BJ (cell line): ENCODE measurements at regions not wholly inside any gene's neighbourhood (a gene's known extent, or its start where the extent isn't known, plus 50 kb on each side); places are given as distances from the start of the nearest gene placed in this dataset.

ENCODE experiments used
- CTCF ChIA-PET: fragments of 350-600 bp; formaldehyde crosslinking; extraction: SDS; loops from one replicate; lab custom pipeline; 2021; ENCODE audit warnings: antibody characterized with exemption, inconsistent platforms; lab: Yijun Ruan, JAX
- POLR2A ChIA-PET: fragments of 300-600 bp; sonication (Branson Sonifier 250); formaldehyde crosslinking; extraction: SDS; loops from one replicate; lab custom pipeline; 2021; ENCODE audit warnings: antibody characterized with exemption; lab: Charles Lee
- DNase-seq: peaks from one replicate; pipeline ENCODE4 v3.0.0-alpha.2; 2011; ENCODE audit warnings: low read depth
- H3K27me3 ChIP-seq: 2 replicates; pipeline ENCODE4 v1.6.0; 2011; ENCODE audit warnings: low read length; ENCODE audit not compliant: control insufficient read depth, insufficient read depth
- H3K36me3 ChIP-seq: 2 replicates; pipeline ENCODE4 v1.5.1; 2011; ENCODE audit warnings: low read length; ENCODE audit not compliant: control insufficient read depth, insufficient read depth
- H3K4me3 ChIP-seq: 2 replicates; pipeline ENCODE4 v1.5.1; 2011; ENCODE audit warnings: low read depth, mild to moderate bottlenecking, control low read depth, low read length
- CTCF ChIP-seq: IDR thresholded peaks from 2 replicates; pipeline ENCODE4 v1.5.1; 2011; ENCODE audit warnings: low read depth, mild to moderate bottlenecking, control low read depth, inconsistent platforms, low read length, moderate library complexity; ENCODE audit not compliant: insufficient read depth

DNA sequence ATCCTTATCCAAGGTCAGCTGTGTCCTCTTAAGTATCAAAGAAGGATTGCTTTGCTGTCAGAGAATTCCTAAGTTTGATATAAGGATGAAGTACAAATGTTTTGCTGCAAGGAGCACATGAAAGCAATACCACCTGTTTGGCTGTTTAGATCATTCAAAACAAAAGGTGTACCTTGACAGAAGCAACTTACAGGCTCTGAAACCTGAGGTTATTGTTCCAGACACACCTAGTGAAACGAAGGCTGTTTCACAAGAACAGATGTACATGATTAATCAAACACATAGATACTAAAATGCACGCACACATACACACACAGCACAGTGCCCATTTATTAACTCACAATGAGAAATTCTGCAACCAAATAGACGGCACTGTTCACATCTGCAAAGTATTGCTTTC, 166.2 kb downstream of the RBM43 start:
- peaks cover under 1% of the 10 kb centered on the region; the same call in 1 of the 2 replicates for H3K27me3 ChIP-seq
- H3K36me3 ChIP-seq, result no peaks in the 10 kb centered on the region
- ChIA-PET CTCF (no interaction called here), POLR2A (no interaction called here)
- no peak for DNase-seq
- TF ChIP-seq CTCF, result no peak
- H3K4me3 ChIP-seq, result no peak overlapping the region

DNA sequence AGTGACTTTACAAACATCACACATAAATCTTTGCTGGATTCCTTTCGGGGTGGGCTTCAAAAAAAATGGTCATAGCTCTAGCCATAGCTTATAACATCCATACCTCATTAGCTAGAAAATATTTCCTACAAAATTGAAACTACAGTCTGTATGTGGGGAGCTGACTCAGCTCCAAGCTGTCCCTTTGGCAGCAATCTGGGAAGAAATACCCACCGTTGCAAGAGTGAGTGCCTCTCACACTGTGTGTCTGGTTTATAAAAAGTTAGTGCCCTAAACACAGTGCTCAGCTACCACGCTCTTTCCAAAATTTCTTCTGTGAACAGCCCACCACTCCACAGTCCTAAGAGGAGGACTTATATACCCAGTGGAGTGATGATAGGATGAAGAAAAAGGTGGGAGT, 170.1 kb downstream of the RBM43 start:
- ChIA-PET CTCF (no interaction called here), POLR2A (no interaction called here)

GRCh38 chr2:151087377-151087776, 174.3 kb downstream of the RBM43 start:
- no peak overlapping the region for H3K4me3 ChIP-seq
- CTCF ChIA-PET, result interaction anchor here (1.3 kb wide), 1 partner anchor 13 kb away, joined by 3 read pairs; no protein-coding TSS in a partner anchor
- H3K36me3 ChIP-seq, result no peaks in the 10 kb centered on the region
- TF ChIP-seq CTCF, result no peak
- no peak for DNase-seq
- POLR2A ChIA-PET, result no interaction called here
- peaks cover 2% of the 10 kb centered on the region for H3K27me3 ChIP-seq

More for the DNA sequence above, 170.1 kb downstream of the RBM43 start:
- H3K27me3 ChIP-seq, result no peaks in the 10 kb centered on the region
- no peak for TF ChIP-seq CTCF
- no peak overlapping the region for H3K4me3 ChIP-seq
- H3K36me3 ChIP-seq, result no peaks in the 10 kb centered on the region
- no peak for DNase-seq

DNA sequence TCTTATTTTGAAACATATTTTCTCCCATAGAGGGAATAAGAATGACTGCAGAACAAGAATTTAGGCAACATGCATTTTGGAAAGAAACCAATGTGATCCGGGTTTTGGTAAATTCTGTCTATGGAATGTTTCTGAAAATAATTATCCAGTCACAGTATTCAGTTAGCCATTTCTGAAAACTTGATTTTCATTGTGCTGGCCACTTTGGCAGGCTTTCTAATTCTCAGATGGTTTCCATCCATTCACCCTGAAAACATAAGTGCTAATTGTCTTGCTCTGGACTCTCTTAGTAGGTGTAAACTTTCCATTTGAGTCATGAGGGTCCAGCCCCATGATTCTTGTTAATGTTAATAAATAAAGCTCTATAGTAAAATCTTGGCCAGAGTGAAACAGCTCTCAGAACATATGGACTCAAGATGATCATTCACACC, 176.5 kb downstream of the RBM43 start:
- H3K27me3 ChIP-seq, result peaks cover 2% of the 10 kb centered on the region
- ChIA-PET CTCF (interaction anchor here (1.2 to 1.5 kb wide), 2 partner anchors 14 to 15 kb away, joined by 3 to 4 read pairs; no protein-coding TSS in a partner anchor), POLR2A (no interaction called here)
- no peak overlapping the region for H3K4me3 ChIP-seq
- no peak for TF ChIP-seq CTCF
- H3K36me3 ChIP-seq, result no peaks in the 10 kb centered on the region
- DNase-seq, result no peak

GRCh38 chr2:151083856-151084795, 177.5 kb downstream of the RBM43 start:
- no peak for DNase-seq
- Histone ChIP-seq H3K27me3 (peaks cover 2% of the 10 kb centered on the region), H3K4me3 (no peak overlapping the region), H3K36me3 (no peaks in the 10 kb centered on the region)
- TF ChIP-seq CTCF, result no peak
- CTCF ChIA-PET, result interaction anchor here (0.7 to 1.5 kb wide), 2 partner anchors 13 to 21 kb away, joined by 3 to 4 read pairs; no protein-coding TSS in a partner anchor
- POLR2A ChIA-PET, result no interaction called here
